Stimulated activated CD4-positive, alpha-beta T cell treated with anti-CD3 and anti-CD28 coated beads, Interleukin-2, amount 100 ng/mL, for 48 hours (primary cell): ENCODE measurements at regions not wholly inside any gene's neighbourhood (a gene's known extent, or its start where the extent isn't known, plus 50 kb on each side); places are given as distances from the start of the nearest gene placed in this dataset.

Experiments
- DNase-seq, 2 donors: peaks; one replicate each; pipeline ENCODE4 v3.0.0-alpha.2; 2020

GRCh38 chr18:37662546-37663339 lies 97.1 kb upstream of the CELF4 start:
- DNase-seq = no peak

DNA sequence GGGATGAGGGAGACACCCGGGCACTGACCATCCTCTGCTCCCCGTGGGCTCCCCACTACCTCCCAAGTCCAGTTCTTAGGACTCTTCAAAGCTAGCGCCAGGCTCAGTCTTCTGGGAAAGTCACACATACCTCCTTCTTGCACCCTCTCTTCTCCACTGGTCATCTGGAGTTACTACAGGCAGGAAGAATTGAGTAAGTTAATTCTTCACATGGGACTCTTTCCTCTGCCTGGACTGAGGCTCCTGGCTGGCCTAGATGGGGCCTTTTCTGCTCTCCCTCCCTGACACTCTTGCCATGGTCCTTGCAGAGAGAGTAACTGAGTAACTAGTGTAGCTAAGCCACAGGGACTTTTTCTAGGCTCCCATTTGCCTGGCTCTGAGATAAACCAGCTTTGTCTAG lies 96.5 kb upstream of the CELF4 start:
- DNase-seq = no peak

DNA sequence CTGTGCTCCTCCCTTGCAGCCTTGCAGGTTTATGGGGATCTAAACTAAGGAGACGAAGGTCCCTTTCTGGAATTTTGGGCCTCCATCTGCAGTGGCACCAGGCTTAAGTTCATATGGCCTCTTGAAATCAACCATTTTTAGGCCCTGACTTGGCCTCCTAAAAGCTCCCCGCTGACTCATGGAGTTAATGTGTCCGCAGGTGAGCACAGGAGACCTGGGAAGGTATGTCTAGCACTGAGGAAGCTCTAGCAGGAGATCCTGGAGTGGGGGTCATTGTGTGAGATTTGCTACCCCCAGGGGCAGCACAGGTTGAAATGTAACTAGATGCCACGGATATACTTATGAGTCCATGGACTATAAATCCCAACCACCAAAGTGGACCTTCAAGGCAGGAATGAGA lies 95.9 kb upstream of the CELF4 start:
- DNase-seq = no peak

DNA sequence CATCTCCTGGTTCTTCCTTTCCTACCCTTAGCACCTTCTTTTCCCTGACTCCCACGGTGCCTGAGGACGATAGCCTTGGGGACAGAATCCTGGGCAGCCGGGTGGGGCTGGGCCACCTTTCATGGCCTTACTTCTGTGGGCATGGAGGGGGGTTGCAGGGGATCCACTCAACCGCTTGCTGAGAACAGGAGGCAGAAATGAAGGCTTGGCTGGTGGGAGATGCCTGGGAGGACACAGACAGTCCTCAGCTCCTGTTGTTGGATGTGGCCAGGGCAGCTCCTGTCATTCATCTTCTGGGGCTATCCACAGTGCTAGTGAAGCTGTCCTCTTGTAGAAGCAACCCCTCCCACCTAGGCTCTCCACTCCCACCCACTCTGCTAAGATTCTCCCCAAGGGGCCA lies 95.5 kb upstream of the CELF4 start:
- no peak for DNase-seq

- DNase-seq = no peak
Measured at GRCh38 chr18:37660658-37661057, 95.1 kb upstream of the CELF4 start.

GRCh38 chr18:37659906-37660305 lies 94.3 kb upstream of the CELF4 start:
- DNase-seq = no peak

DNA sequence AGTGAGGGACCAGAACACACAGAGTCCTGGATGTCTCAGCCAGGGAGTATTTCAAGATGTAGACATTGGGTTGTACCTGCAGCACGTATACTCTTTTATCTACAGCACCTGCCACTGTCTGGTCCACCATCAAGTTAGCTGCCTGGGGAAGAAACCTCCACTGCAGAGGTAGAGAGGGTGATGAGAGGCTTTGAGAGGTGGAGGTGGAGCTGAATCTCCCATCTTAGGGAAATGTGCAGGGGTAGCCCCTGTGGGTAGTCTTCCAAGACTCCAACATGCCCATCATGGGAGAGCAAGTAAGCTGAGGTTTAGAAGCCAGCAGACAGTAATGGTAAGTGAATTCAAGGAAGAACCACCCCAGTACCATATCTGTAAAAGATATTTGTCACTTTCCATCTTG lies 93.3 kb upstream of the CELF4 start:
- no peak for DNase-seq

- no peak for DNase-seq
Measured at GRCh38 chr18:37657493-37657892, 91.9 kb upstream of the CELF4 start.

DNA sequence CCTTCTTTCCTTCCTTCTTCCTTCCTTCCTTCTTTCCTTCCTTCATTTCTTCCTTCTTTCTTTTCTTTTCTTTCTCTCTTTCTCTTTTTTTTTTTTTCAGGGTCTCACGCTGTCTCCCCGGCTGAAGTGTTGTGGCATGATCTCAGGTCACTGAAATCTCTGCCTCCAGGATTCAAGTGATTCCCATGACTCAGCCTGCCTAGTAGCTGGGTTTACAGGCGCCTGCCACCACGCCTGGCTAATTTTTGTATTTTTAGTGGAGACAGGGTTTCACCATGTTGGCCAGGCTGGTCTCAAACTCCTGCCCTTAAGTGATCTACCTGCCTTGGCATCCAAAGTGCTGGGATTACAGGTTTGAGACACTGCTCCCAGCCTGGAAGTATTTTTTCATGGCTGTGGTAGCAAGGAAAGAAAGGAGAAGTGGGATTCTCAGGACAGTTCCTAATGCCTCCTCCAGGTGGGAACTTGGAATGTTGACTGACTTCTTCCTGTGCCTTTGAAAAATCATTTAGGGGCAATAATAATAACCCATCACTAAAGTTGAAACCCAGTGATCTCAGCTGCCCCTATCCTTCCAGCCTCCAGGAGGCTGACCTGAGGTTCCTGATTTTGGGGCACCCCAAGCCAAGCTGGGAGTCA lies 89.3 kb upstream of the CELF4 start:
- DNase-seq = no peak

GRCh38 chr18:37654034-37654433 lies 88.4 kb upstream of the CELF4 start:
- DNase-seq = no peak

GRCh38 chr18:37653618-37654017 lies 88.0 kb upstream of the CELF4 start:
- DNase-seq = no peak

DNA sequence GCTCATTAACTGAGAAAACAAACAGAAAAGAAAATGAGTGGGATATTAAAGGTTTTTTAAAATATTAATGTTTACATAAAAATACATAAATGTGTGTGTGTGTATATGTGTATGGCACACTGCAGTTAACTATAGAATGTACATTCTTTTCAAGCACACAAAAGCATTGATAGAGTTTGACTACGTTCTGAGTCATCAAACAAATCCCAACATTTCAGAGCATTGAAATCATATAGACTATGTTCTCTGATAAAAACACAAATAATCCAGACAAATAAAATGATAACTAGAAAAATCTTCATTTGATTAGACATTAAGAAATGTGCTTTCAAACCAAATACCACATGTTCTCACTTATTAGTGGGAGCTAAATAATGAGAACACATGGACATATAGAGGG lies 84.3 kb upstream of the CELF4 start:
- no peak for DNase-seq

- DNase-seq = no peak
Measured at GRCh38 chr18:37649416-37649815, 83.8 kb upstream of the CELF4 start.

DNA sequence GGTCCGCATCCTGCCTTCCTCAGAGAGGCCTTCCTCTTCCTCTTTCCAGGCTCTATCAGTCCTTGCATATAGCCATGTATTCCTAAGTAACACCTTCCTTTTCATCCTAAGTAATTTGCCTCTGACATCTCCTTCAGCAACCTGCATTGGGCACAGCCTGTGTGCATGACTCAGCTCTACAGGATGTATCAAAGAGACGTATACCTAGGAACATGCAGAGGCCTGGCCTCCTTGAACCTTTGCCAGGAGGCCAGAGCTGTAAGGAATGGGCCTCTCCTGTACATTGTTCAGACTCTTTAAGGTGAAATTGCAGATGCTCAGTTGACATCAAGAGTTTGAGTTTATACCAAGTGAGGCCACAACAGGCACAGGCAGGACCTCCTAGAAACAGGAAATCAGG lies 76.0 kb upstream of the CELF4 start:
- no peak for DNase-seq

DNA sequence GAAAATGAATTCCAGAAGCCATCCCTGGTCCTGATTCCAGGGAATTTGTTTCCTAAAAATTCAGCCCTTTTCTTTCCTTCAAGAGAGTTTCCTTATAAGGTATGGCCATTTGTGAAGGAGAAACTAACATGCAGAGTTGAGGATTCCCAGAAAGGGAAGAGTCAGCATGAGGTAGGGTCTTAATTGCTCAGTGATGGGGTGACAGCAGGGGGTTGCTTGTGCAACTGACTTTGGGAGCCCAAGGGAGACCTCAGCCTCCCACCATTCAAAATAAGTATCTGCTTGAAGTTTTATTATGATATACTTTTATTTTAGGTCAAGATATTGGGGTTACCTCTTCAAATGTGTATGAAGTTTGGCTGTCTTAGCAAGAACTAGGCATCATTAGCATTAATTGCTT lies 74.9 kb upstream of the CELF4 start:
- DNase-seq = no peak

- DNase-seq = no peak
Measured at GRCh38 chr18:37639846-37640245, 74.2 kb upstream of the CELF4 start.

DNA sequence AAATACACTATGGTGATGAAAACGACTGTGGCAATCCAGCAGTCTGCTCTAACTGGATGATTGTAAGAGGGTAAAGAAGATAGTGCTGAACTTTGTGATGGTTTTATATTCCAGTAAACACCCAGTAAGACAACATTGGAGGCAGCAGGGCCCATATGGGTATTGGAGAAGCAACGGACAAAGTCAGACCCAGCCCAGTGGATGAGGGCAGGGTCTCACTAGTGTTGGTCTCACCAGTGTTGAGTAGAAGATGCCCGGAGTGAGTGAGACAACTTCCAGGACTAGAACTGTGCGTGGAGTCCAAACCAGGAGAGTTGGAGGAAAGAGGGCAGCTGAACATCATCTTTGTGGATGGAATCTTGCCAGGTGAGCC lies 71.9 kb upstream of the CELF4 start:
- DNase-seq = no peak

DNA sequence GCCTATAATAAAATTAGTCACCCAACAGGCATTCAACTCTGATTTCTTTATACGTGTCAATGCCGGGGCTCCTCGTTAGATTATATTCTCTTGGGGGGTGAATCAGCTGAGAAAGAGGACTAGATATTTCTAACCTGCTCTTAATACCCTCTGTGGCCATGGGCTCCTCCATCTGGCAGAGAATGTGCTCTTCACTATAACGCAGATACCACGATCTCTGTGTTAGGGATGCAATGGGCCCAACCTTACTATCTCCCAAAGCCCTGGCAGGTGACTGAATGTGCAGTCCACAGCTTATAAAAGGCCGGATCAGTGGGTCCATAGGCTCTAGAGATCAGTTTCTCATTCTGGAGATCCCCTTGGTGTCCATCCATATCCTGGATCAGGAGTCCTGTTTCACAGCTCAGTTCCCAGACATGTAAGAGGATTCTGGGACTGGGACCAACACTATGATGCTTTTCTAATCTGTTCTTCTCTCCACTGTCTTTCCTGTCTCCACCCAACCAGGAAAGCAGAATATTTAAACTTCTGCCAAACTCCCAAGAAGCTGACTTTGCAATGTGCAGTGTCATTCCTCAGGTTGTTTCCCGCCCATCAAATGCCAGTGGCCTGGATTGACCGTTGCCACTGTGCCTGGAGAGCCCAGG lies 71.4 kb upstream of the CELF4 start:
- no peak for DNase-seq

GRCh38 chr18:37634516-37634915 lies 68.9 kb upstream of the CELF4 start:
- no peak for DNase-seq

DNA sequence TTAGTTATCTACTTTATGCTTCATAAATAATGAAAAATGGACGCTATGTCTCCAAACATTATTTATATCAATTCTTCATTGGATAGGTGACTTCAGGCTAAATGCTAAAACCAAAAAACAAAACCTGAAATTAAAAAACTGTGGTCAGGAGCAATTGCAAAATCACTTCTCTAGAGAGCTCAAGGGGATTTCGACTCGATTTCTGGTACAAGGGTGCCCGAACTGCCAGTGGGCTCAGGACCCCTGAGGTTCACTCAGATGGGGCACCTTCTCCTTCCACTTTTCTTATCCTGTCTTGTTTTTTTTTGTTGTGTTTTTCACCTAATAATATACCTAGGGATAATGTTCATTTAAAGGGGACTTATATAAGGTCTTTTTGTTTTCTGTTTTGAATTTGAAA lies 65.8 kb upstream of the CELF4 start:
- no peak for DNase-seq

DNA sequence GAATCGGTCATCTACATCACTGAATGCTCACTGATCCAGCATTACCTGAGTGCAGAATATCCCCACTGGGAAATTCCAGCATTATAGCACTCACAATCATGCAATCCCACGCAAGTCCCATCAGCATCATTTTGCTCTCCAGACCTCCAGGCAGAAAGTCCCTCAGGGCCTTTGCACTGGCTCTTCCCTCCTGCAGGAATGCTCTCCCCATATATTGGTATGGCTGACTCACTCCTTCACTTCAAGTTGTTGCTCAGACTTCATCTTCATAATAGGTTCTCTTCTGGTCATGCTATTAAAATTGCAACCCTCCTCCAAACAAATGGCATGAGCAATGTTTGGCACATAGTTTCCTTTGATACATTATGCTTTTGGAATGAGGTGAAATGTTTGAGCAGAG lies 64.7 kb upstream of the CELF4 start:
- no peak for DNase-seq

DNA sequence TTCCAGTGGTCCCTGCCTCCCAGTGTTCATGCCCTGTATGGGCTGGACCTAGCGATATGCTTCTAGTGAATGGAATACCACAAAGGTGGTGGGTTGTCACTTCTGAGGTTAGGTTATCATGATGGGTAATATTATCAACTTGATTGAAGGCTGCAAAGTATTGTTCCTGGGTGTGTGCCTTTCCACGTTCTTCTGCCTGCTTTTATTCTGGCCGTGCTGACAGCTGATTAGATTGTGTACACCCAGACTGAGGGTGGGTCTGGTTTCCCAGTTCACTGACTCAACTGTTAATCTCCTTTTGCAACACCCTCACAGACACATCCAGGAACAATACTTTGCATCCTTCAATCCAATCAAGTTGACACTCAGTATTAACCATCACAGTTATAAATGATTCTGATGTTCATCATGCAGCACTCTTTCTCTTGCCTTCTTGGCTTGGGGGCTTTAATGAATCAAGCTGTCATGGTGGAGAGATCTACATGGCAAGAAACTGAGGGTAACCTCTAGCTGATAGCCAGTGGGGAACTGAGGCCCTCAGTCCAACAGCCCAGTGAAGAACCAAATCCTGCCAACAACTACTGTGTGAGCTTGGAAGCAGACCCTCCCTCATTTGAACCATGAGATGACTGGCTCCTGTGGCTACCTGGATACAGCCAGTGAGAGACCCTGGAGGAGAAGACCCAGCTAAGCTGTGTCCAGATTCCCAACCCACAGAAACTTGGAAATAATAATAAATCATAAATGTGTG lies 63.0 kb upstream of the CELF4 start:
- DNase-seq = no peak

DNA sequence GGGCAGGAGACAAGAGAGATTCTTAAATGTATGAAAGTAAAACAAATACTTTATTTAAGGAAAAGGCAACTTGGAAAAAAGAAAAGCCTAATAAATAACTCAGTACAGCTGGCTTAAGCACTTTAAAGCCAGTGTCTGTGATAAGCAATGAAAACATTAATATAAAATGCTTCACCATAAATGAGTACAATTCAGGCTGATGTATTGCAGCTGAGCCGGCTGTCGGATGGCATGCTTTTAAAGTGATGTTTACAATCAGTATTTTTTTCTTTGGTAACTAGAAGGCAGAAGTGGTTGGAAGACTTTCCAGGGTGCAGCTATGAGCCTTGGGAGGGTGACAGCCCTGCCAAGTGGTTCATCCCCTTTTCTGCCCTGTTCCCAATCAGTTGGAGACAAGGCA lies 58.7 kb upstream of the CELF4 start:
- no peak for DNase-seq

GRCh38 chr18:37619964-37620363 lies 54.4 kb upstream of the CELF4 start:
- DNase-seq = no peak
